ENCODE measurements at regions not wholly inside any gene's neighbourhood (a gene's known extent, or its start where the extent isn't known, plus 50 kb on each side); places are given as distances from the start of the nearest gene placed in this dataset.

- in situ Hi-C loops (cut with HindIII; ENCODE audit: low sequenced_read_pairs): no loop called here
Measured at GRCh38 chr3:34696831-34697230, 898.4 kb downstream of the PDCD6IP start.

DNA sequence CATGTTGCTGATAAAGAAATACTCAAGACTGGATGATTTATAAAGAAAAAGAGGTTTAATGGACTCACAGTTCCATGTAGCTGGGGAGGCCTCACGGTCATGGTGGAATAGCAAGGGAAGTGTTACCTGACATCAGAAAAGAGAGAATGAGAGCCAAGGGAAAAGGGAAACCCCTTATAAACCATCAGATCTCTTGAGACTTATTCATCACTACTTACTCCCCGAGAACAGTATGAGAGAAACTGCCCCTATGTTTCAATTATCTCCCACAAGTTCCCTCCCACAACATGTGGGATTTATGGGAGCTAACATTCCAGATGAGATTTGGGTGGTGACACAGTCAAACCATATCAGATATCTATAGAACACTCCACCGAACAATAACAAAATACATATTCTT, 904.6 kb downstream of the PDCD6IP start:
- in situ Hi-C loops (cut with HindIII; ENCODE audit: low sequenced_read_pairs): no loop called here

GRCh38 chr3:34724916-34725499, 914.3 kb upstream of the ARPP21 start:
- in situ Hi-C loops (cut with HindIII; ENCODE audit: low sequenced_read_pairs): no loop called here

GRCh38 chr3:34725774-34726173, 913.6 kb upstream of the ARPP21 start:
- in situ Hi-C loops (cut with HindIII; ENCODE audit: low sequenced_read_pairs): no loop called here

- in situ Hi-C loops (cut with HindIII; ENCODE audit: low sequenced_read_pairs): no loop called here
Measured at GRCh38 chr3:34727700-34728099, 911.6 kb upstream of the ARPP21 start.

DNA sequence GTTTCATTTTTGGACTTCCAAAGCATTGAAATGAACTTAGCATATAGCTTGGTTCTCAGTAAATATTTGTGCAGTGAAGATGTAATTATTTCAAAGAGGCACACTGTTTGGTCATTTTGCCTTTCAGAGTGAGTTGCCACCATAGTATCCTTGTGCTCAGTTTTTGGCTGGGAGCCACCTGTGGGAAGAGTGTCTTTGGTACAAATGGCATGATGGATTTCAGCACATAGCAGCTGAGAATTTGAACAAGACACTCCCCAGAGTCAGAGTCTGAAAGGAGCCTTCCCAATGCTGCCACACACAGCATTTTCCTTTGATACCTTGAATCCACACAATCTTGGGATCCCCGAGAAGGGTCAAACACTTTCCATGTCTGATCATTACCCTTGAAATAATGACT, 897.2 kb upstream of the ARPP21 start:
- in situ Hi-C loops (cut with HindIII; ENCODE audit: low sequenced_read_pairs): no loop called here

DNA sequence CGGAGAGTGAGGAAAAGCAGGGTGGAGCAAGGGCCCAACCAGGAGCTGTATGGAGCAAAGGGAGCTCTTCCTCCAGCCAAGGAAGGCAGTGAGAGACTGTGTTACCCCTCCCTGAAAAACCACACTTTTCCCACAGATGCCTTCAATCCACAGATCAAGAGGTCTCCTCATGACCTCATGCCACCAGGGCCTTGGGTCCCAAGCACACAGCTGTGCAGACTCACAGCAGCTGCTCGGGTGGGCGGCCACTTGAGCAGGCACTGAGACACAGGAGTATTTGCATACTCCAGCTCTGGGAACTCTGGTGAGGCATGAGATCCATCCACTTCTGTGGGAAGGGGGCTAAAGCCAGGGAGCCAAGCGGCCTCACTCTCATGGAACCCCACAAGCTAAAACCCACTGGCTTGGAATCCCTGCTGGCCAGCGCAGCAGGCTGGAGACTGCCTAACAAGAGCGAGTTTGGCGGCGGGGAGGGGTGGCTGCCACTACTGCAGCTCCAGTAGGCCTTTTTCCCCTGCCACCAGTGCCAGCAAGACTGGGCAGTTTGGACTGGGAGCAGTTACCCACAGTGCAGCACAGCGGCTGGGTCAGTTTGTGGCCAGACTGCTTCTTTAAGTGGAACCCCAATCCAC, 880.6 kb upstream of the ARPP21 start:
- in situ Hi-C loops (cut with HindIII; ENCODE audit: low sequenced_read_pairs): no loop called here

GRCh38 chr3:34777386-34777785, 861.9 kb upstream of the ARPP21 start:
- in situ Hi-C loops (cut with HindIII; ENCODE audit: low sequenced_read_pairs): no loop called here

DNA sequence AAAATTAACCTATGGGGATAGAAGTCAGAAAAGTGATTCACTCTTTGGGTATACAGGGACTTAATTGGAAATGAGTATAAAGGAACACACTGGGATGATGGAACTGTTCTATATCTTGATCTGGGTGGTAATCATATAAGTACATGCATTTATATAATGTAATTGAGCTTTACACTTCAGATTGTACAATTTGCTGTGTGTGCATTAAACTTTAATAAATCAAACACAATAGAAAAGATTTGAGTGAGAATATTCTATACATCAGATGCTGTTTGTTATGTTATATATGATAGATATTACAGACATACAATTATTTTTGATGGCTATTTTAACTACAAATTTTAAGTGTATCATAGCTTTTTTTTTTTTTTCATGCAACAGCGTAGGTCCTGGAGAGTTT, 860.2 kb upstream of the ARPP21 start:
- in situ Hi-C loops (cut with HindIII; ENCODE audit: low sequenced_read_pairs): no loop called here

- in situ Hi-C loops (cut with HindIII; ENCODE audit: low sequenced_read_pairs): no loop called here
Measured at GRCh38 chr3:34780294-34780693, 859.0 kb upstream of the ARPP21 start.

DNA sequence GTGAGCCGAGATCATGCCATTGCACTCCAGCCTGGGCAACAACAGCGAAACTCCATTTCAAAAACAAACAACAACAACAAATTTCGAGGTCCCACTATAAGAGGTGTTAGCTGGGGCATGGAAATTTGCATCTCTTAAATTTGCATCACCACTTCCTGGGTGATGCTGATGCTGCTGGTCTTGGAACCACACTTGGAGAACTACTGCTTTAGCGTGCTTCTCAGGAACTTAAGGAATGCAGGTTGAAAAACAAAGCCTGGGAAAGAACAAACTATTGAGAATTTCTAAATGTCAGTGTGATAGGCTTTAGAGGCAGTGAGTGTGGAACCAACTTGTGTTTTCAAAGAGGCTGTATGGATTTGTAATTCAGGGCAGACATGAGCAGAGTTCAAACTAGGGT, 858.4 kb upstream of the ARPP21 start:
- in situ Hi-C loops (cut with HindIII; ENCODE audit: low sequenced_read_pairs): no loop called here

- in situ Hi-C loops (cut with HindIII; ENCODE audit: low sequenced_read_pairs): no loop called here
Measured at GRCh38 chr3:34782871-34783270, 856.5 kb upstream of the ARPP21 start.

DNA sequence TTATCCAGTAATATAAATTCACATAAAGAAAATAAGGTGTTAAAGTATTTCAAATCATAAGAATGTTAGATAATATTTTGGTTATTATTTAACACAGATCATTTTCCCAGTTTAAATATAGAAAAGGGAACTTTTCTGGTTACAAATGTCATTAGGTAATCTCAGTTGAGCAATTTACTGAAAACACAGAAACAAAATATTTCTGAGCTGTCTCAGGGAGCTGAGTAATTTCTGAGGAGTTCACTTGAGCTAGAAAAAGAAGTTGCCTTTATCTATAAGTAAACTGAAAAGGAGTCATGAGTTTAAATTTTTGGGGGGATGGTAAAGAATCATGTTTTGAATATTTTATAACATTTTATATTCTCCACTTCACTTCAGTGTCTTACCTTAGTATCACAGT, 855.4 kb upstream of the ARPP21 start:
- in situ Hi-C loops (cut with HindIII; ENCODE audit: low sequenced_read_pairs): no loop called here

- in situ Hi-C loops (cut with HindIII; ENCODE audit: low sequenced_read_pairs): no loop called here
Measured at GRCh38 chr3:34793057-34793456, 846.3 kb upstream of the ARPP21 start.

- in situ Hi-C loops (cut with HindIII; ENCODE audit: low sequenced_read_pairs): no loop called here
Measured at GRCh38 chr3:34807611-34808010, 831.7 kb upstream of the ARPP21 start.

GRCh38 chr3:34808287-34808686, 831.0 kb upstream of the ARPP21 start:
- in situ Hi-C loops (cut with HindIII; ENCODE audit: low sequenced_read_pairs): no loop called here

DNA sequence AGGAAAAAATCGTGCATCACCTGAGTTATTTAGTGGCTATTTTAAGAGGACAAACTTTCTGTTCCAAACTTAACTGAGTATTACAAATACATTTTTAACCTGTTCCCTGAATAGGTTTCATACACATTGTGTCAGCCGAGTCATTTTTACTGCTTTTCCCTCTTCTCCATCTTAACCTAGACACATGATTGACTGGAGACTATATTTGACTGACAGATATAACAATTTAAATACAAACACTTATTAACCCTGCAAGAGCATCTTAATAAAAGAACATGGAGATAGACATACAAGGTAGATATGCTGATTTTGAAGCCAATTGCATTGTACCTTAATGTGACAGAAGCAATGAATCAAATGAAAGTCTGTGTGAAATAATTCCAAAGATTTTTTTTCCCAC, 810.5 kb upstream of the ARPP21 start:
- in situ Hi-C loops (cut with HindIII; ENCODE audit: low sequenced_read_pairs): no loop called here

DNA sequence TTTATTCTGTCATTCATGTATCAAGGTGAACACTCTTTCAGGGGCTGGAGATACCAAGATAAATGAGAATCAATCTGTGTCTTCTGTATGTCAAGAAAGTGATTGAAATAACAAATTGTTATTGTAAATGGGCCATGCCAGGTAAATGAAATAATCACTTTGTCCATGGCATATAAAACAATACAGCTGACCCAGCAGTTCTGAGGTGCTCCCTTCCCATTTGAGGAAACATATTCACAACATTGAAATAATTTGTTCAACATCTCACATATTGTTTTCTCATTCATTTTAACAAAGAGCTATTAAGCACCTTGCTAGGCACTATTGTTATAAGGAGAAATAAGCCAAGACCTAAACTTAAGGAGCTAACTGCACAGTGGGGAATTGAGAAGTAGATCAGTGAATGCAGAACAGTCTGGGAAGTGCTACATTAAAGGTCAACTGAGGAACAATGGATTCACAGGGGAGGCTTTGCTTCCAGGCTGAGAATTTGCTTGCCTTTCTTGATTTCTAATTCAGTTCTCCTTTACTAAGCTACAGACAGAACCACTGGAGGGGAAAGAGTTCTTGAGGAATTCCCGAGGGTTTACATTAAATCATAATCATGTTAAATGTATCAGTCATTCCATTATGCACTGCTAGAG, 806.3 kb upstream of the ARPP21 start:
- in situ Hi-C loops (cut with HindIII; ENCODE audit: low sequenced_read_pairs): no loop called here

- in situ Hi-C loops (cut with HindIII; ENCODE audit: low sequenced_read_pairs): no loop called here
Measured at GRCh38 chr3:34837848-34838741, 801.2 kb upstream of the ARPP21 start.

DNA sequence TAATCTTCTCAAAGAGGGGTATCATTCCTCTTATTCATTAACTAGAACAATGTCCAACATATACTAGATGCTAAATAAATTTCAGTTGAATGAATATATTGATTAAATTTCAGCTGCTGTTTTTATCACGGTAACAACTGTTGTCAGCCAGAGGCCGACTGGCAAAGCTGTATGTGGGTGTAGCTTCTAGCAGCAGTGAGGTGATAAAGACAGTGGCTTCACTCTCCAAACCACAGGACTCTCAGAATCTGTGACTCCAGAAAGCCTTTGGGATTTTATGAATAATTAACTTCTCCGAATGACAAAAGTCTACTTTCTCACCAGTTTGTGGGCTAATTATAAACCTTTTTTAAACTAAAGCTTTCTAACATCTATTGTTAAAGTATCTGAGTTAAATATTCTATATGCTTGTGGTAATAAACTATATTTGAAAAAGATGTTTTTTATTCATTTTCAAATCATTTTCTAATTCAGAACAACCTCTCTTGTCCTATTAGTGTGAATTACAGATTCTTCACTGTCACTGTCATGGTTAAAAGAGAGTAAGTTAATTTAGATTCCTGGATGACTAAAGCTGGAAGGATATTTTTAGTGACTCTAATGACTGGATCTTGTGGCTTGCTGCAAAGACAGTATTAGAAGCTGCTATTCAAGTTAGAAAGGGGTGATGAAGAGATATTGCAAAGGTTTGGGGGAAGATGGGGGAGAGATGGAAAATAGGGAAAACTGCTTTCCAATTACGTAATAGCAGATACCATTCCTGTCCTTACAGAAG, 796.4 kb upstream of the ARPP21 start:
- in situ Hi-C loops (cut with HindIII; ENCODE audit: low sequenced_read_pairs): no loop called here

DNA sequence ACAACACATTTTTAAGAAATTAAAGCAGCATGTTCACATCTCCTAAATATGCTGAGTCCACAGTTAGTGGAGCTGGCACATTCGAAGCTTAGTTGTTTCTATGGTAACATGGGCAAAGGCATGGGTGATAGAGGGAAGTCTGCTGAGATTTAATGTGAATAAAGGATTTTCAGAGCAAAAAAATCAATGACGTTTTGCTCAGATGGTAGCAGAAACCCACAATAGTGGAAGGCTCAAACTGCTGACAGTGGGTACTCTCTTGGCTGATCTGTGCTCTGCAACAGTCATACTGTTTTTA, 795.1 kb upstream of the ARPP21 start:
- in situ Hi-C loops (cut with HindIII; ENCODE audit: low sequenced_read_pairs): no loop called here

All from endothelial cell of hepatic sinusoid (primary cell).